ENCODE measurements at regions not wholly inside any gene's neighbourhood (a gene's known extent, or its start where the extent isn't known, plus 50 kb on each side); places are given as distances from the start of the nearest gene placed in this dataset.

DNA sequence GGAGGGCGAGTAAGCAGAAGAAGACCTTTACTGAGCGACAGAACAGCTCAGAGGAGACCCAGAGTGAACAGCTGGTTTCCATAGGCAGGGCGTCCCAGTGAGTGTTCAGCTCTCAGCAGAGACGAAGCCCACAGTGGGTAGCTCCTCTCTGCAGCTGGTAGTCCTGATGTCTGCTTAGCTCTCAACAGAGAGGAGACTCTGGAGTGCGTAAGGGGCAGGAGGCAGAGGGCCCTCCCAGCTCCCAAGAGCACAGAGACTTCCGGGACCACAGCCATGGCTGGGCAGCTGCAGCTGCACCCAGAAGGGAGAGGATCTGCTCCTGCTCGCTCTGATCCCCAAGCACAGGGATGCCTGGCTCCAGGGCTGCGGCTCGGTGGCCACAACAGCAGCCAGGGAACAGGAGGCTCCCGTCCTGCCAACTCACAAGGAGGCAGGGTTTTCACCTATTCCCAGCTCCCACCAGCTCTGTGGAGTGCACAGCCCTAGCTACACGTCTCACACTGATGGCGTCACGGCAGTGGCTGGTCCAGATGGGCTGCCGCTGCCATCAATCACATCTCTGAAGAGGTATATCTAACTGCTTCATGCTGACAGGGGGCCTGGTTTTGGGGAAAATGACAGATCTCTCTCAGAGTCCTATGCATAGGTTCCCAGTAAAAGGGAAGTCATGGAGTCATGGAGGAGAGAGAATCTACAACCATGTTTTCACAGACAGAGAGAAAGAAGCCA, 2660.1 kb upstream of the PCDH20 start (continued):
- TF ChIP-seq, protein P1, sequence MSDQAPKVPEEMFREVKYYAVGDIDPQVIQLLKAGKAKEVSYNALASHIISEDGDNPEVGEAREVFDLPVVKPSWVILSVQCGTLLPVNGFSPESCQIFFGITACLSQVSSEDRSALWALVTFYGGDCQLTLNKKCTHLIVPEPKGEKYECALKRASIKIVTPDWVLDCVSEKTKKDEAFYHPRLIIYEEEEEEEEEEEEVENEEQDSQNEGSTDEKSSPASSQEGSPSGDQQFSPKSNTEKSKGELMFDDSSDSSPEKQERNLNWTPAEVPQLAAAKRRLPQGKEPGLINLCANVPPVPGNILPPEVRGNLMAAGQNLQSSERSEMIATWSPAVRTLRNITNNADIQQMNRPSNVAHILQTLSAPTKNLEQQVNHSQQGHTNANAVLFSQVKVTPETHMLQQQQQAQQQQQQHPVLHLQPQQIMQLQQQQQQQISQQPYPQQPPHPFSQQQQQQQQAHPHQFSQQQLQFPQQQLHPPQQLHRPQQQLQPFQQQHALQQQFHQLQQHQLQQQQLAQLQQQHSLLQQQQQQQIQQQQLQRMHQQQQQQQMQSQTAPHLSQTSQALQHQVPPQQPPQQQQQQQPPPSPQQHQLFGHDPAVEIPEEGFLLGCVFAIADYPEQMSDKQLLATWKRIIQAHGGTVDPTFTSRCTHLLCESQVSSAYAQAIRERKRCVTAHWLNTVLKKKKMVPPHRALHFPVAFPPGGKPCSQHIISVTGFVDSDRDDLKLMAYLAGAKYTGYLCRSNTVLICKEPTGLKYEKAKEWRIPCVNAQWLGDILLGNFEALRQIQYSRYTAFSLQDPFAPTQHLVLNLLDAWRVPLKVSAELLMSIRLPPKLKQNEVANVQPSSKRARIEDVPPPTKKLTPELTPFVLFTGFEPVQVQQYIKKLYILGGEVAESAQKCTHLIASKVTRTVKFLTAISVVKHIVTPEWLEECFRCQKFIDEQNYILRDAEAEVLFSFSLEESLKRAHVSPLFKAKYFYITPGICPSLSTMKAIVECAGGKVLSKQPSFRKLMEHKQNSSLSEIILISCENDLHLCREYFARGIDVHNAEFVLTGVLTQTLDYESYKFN (CRISPR knock-in tag; conservative IDR thresholded peaks at IDR 0.05) = peak; percentile 5; the same call in 1 of the 2 replicates
- TF ChIP-seq YY1 (IDR thresholded peaks at IDR 0.05; ENCODE audit: insufficient read depth, insufficient replicate concordance, low read depth, low read length) = peak; percentile 73
- no peak for TF ChIP-seq ZNF747 (CRISPR knock-in tag; IDR thresholded peaks at IDR 0.05; ENCODE audit: borderline replicate concordance)
- no peak for TF ChIP-seq ZNF660 (CRISPR knock-in tag; IDR thresholded peaks at IDR 0.05; ENCODE audit: borderline replicate concordance, low read depth)
- no peak for TF ChIP-seq ZNF564 (CRISPR knock-in tag; IDR thresholded peaks at IDR 0.05)
- TF ChIP-seq CEBPZ (IDR thresholded peaks at IDR 0.05; ENCODE audit: low read length) = no peak
- TF ChIP-seq, protein P2, sequence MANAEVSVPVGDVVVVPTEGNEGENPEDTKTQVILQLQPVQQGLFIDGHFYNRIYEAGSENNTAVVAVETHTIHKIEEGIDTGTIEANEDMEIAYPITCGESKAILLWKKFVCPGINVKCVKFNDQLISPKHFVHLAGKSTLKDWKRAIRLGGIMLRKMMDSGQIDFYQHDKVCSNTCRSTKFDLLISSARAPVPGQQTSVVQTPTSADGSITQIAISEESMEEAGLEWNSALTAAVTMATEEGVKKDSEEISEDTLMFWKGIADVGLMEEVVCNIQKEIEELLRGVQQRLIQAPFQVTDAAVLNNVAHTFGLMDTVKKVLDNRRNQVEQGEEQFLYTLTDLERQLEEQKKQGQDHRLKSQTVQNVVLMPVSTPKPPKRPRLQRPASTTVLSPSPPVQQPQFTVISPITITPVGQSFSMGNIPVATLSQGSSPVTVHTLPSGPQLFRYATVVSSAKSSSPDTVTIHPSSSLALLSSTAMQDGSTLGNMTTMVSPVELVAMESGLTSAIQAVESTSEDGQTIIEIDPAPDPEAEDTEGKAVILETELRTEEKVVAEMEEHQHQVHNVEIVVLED (CRISPR knock-in tag; IDR thresholded peaks at IDR 0.05; ENCODE audit: borderline replicate concordance) = peak; percentile 56; the same call in 1 of the 2 replicates
- peak; percentile 95 for TF ChIP-seq PBX2 (CRISPR knock-in tag; IDR thresholded peaks at IDR 0.05)
- TF ChIP-seq NR2F2 (IDR thresholded peaks at IDR 0.05; ENCODE audit: borderline replicate concordance, low read depth) = no peak; the same call in 1 of the 2 replicates
- no peak for TF ChIP-seq SKI (IDR thresholded peaks at IDR 0.05; ENCODE audit: partially characterized antibody)
- peak; percentile 62 for TF ChIP-seq ZNF331 (CRISPR knock-in tag; IDR thresholded peaks at IDR 0.05)
- no peak for TF ChIP-seq MNT (IDR thresholded peaks at IDR 0.05)
- no peak for TF ChIP-seq ZNF615 (CRISPR knock-in tag; IDR thresholded peaks at IDR 0.05; ENCODE audit: borderline replicate concordance)
- TF ChIP-seq DPF2 (CRISPR knock-in tag; IDR thresholded peaks at IDR 0.05; ENCODE audit: borderline replicate concordance, low read depth) = no peak
- no peak; the same call in 1 of the 2 replicates for TF ChIP-seq ZNF691 (CRISPR knock-in tag; IDR thresholded peaks at IDR 0.05; ENCODE audit: borderline replicate concordance, low read depth)
- TF ChIP-seq ARNT2 (CRISPR knock-in tag; IDR thresholded peaks at IDR 0.05; ENCODE audit: low read depth) = peak; percentile 53; the same call in 1 of the 2 replicates
